Ascending aorta (tissue), 2 donors: ENCODE measurements at regions not wholly inside any gene's neighbourhood (a gene's known extent, or its start where the extent isn't known, plus 50 kb on each side); places are given as distances from the start of the nearest gene placed in this dataset.

Source experiments
- DNase-seq, 2 donors: peaks; one replicate each; pipeline ENCODE4 v3.0.0-alpha.2; 2019; ENCODE audit warnings: low spot score in 2 of 2
- H3K27ac ChIP-seq, 2 donors: fragments of 200-600 bp; sonication (generic); one replicate each; pipeline ENCODE4 v1.5.1; 2016 to 2017; ENCODE audit warnings: mild to moderate bottlenecking in 1 of 2
- H3K27me3 ChIP-seq: fragments of 200-600 bp; sonication (generic); one replicate; pipeline ENCODE4 v1.5.1; 2017
- H3K36me3 ChIP-seq, 2 donors: fragments of 200-600 bp; sonication (generic); one replicate each; pipeline ENCODE4 v1.5.1; 2016
- H3K4me1 ChIP-seq, 2 donors: fragments of 200-600 bp; sonication (generic); one replicate each; pipeline ENCODE4 v1.5.1; 2016 to 2017; ENCODE audit warnings: mild to moderate bottlenecking in 1 of 2
- H3K4me3 ChIP-seq, 2 donors: fragments of 200-600 bp; sonication (generic); one replicate each; pipeline ENCODE4 v1.5.1; 2016 to 2017; ENCODE audit warnings: mild to moderate bottlenecking in 1 of 2
- H3K9me3 ChIP-seq, 2 donors: fragments of 200-600 bp; sonication (generic); one replicate each; pipeline ENCODE4 v1.5.1; 2016
- CTCF ChIP-seq, 3 experiments: fragments of 200-600 bp in 2 of 3; fragments of 450-650 bp in 1 of 3; sonication (generic) in 2 of 3; IDR thresholded peaks; one replicate each; pipeline ENCODE4 v1.5.1; 2016 to 2019; ENCODE audit warnings: antibody characterized with exemption in 3 of 3, mild to moderate bottlenecking in 1 of 3, moderate library complexity in 1 of 3
- intact Hi-C: fragments of 100-400 bp; cut with DNase I; formaldehyde crosslinking; loops from one replicate; pipeline ENCODE4 v1.15.1; 2023

GRCh38 chr16:48997081-48997615 is 284.5 kb downstream of the CBLN1 start:
- no peaks in the 10 kb centered on the region for H3K9me3 ChIP-seq
- no peak overlapping the region for H3K4me3 ChIP-seq
- no peaks in the 10 kb centered on the region for H3K36me3 ChIP-seq
- TF ChIP-seq CTCF (IDR thresholded peaks at IDR 0.05): no peak
- no peak for DNase-seq
- H3K27ac ChIP-seq: no peak overlapping the region
- no peaks in the 10 kb centered on the region for H3K27me3 ChIP-seq
- intact Hi-C loops: no loop called here
- no peaks in the 10 kb centered on the region for H3K4me1 ChIP-seq

- Histone ChIP-seq H3K4me3 (no peak overlapping the region), H3K4me1 (no peaks in the 10 kb centered on the region), H3K27ac (no peak overlapping the region), H3K27me3 (no peaks in the 10 kb centered on the region), H3K36me3 (no peaks in the 10 kb centered on the region), H3K9me3 (no peaks in the 10 kb centered on the region)
- no peak for TF ChIP-seq CTCF (IDR thresholded peaks at IDR 0.05)
- intact Hi-C loops: no loop called here
- DNase-seq: no peak
Measured at GRCh38 chr16:48978501-48978900, 303.1 kb downstream of the CBLN1 start.

GRCh38 chr16:48972236-48972635 is 309.4 kb downstream of the CBLN1 start:
- Histone ChIP-seq H3K36me3 (no peaks in the 10 kb centered on the region), H3K4me3 (no peak overlapping the region), H3K9me3 (no peaks in the 10 kb centered on the region), H3K4me1 (no peaks in the 10 kb centered on the region), H3K27me3 (no peaks in the 10 kb centered on the region), H3K27ac (no peak overlapping the region)
- no peak for DNase-seq
- intact Hi-C loops: no loop called here
- no peak for TF ChIP-seq CTCF (IDR thresholded peaks at IDR 0.05)

- Histone ChIP-seq H3K4me3 (no peak overlapping the region), H3K36me3 (no peaks in the 10 kb centered on the region), H3K27ac (no peak overlapping the region), H3K27me3 (no peaks in the 10 kb centered on the region), H3K9me3 (no peaks in the 10 kb centered on the region), H3K4me1 (no peaks in the 10 kb centered on the region)
- TF ChIP-seq CTCF (IDR thresholded peaks at IDR 0.05): no peak
- no peak for DNase-seq
- intact Hi-C loops: no loop called here
Measured at GRCh38 chr16:48971571-48972077, 310.0 kb downstream of the CBLN1 start.

DNA sequence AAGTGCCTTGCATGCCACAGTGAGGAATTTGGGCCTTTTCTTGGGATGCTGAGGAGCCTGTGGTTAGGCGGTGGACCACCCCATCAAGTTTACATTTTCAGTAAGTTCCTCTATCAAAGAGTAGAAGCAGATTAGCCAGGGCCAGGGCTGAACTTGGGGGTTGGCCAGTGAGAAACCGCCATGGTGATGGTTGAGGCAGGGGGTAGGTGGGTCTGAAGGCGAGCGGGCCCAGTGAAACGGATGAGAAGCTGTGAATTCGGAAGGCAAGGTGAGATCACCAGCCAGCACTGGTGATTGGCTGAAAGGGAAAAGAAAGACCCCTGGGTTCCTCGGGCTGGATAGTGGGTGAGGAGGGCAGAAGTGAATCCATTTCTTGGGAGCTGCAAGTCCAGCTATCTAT is 311.4 kb downstream of the CBLN1 start:
- no peaks in the 10 kb centered on the region for H3K4me1 ChIP-seq
- no peak for TF ChIP-seq CTCF (IDR thresholded peaks at IDR 0.05)
- no peaks in the 10 kb centered on the region for H3K9me3 ChIP-seq
- no peak for DNase-seq
- no peaks in the 10 kb centered on the region for H3K36me3 ChIP-seq
- H3K27ac ChIP-seq: no peak overlapping the region
- no peak overlapping the region for H3K4me3 ChIP-seq
- H3K27me3 ChIP-seq: no peaks in the 10 kb centered on the region
- intact Hi-C loops: no loop called here

GRCh38 chr16:48969611-48970010 is 312.0 kb downstream of the CBLN1 start:
- intact Hi-C loops: no loop called here
- Histone ChIP-seq H3K36me3 (no peaks in the 10 kb centered on the region), H3K27me3 (no peaks in the 10 kb centered on the region), H3K4me3 (no peak overlapping the region), H3K4me1 (no peaks in the 10 kb centered on the region), H3K9me3 (no peaks in the 10 kb centered on the region), H3K27ac (no peak overlapping the region)
- no peak for TF ChIP-seq CTCF (IDR thresholded peaks at IDR 0.05)
- no peak for DNase-seq
